ENCODE measurements at regions not wholly inside any gene's neighbourhood (a gene's known extent, or its start where the extent isn't known, plus 50 kb on each side); places are given as distances from the start of the nearest gene placed in this dataset.
"Not testable (repeated sequence)": the region's sequence is repeated elsewhere in the genome, so short reads cannot be mapped to it uniquely, and the experiment has no call there.

- DNase-seq, result no peak
These were observed 119.2 kb upstream of the ANK3 start for GRCh38 chr10:60508831-60509230.

DNA sequence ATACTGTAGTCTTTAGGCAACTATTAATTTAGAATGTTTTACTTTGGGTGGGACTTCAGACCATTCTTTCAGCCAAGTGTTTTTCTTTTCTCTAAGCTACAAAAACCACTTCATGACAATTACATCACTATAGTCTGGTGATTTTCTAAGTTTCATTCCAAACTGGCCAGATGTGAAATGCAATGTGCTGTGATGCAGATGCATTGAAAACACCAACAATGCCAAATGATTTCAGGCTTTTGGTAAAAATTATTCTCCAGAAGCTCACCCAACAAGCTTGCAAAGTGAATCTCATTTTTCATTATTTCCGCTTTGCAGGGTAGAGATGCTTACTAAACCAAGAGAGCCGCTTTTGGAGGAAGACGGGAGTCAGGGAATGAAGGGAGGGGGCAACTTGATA, 118.4 kb upstream of the ANK3 start:
- no peak for DNase-seq

GRCh38 chr10:60502621-60503020, 112.9 kb upstream of the ANK3 start:
- DNase-seq, result no peak

- no peak for DNase-seq
These were observed 109.3 kb upstream of the ANK3 start for GRCh38 chr10:60498985-60499384.

GRCh38 chr10:60497364-60497763, 107.7 kb upstream of the ANK3 start:
- DNase-seq, result no peak

GRCh38 chr10:60496181-60496580, 106.5 kb upstream of the ANK3 start:
- DNase-seq, result no peak

DNA sequence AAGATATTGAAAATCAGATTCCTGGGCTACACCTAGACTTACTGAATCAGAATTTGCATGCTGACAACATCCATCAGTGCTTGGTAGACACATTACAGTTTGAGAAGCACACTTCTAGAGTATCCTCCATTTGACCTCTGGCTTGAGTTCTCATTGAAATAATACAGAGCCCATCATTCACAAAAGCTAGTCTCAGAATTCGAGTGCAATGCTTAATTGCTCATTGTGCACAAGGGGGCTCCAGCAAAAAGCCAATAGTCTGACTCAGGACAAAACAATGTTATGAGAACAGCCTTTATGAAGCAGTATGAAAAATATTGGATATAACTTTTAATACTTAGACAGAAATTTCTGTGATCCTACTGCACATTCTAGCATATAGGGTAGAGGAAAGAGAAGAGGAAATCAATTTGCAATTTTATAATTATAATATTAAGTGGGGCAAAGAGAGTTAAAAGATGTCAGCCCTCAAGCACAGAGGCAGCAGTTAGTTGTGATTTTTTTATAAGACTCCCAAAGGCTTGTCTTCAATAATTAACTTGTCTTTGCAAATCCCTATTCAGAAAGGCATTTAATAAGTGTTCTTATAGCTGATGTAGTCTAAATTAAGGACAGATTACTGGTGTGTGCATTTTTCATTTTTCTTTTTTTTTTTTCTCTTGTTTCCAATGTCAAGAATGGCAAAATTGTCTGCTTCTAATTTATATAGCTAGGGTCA, 105.8 kb upstream of the ANK3 start:
- no peak for DNase-seq

DNA sequence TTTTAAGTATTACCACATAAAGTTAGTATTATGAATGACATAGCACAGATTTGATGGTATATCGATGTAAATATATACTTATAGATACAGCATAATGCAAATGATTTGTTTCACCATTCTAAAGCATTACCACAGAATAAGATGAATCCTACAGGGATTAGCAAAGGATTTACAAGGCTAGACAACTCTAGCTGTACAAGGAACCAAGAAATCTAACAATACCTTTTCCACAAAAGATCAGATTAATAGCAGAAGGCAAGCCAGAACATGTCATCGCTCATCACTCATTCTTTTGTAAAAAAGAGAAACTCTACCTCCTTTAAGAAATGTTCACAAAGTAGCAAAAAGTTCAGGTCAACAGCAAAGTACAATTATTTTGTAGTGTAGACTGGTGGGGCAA, 105.1 kb upstream of the ANK3 start:
- DNase-seq, result no peak

GRCh38 chr10:60491162-60491561, 101.5 kb upstream of the ANK3 start:
- no peak for DNase-seq

- DNase-seq, result no peak
These were observed 100.3 kb upstream of the ANK3 start for GRCh38 chr10:60490013-60490412.

GRCh38 chr10:60488111-60488669, 98.5 kb upstream of the ANK3 start:
- DNase-seq, result no peak

DNA sequence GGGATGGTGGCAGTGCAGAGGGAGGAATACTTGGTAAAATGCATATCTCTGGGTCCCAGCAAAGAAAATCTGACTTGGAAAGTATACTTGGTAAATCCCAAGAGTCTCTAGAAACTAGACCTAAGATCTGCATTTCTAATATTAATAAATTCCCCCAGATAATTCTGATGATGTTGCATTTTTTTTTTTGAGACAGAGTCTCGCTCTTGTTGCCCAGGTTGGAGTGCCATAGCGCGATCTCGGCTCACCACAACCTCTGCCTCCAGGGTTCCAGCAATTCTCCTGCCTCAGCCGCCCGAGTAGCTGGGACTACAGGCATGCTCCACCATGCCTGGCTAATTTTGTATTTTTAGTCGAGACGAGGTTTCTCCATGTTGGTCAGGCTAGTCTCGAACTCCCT, 97.9 kb upstream of the ANK3 start:
- DNase-seq, result no peak

- DNase-seq, result no peak
These were observed 95.3 kb upstream of the ANK3 start for GRCh38 chr10:60485025-60485424.

- DNase-seq, result no peak
These were observed 91.3 kb upstream of the ANK3 start for GRCh38 chr10:60480865-60481563.

DNA sequence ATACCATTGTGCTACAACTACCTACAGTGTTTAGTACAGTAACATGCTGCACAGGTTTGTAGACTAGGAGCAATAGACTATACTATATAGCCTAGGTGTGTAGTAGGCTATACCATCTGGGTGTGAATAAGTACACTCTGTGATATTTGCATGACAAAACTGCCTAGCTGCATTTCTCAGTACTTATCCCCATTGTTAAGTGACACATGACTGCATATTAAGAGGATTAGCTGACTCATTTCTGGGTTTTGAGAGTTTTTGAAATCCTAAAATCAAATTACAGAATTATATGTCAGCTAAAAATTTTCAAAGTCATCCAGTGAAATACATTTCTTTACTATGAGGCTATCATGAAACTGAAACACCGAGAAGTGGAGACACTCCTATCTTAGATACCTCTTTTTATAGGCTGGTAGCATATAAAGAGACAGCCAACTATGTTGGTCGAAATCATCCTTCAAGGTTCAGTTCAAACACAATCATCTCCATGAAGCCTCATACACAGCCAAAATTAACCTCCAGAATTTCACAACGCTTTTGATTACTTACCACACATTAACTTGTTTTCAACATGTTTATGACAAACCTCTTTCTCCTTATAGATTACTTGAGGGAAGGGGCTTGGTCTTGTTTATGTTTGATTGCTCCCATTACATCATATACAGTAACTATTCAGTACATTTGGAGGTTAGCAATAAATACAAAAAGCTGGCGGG, 89.8 kb upstream of the ANK3 start:
- no peak for DNase-seq

- DNase-seq, result no peak
These were observed 86.8 kb upstream of the ANK3 start for GRCh38 chr10:60476451-60476850.

GRCh38 chr10:60473557-60473956, 83.9 kb upstream of the ANK3 start:
- no peak for DNase-seq

DNA sequence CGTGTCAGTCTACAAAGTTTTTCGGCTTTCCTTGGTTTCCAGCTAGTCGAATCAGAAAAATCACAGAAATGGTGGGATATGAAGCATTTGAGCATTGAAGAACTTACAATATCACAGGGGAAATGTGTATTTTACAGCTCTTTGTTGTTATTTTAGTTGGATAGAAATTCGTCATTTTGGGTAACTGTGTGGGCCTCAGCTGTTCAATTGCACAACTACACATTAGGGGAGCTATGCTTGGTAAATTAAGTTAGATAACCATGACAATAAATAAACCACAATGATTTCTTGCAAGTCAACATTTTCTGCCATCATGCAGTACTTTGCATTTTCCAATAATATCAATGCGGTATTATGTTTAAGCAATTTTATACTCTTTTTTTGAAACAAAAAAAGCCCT, 80.4 kb upstream of the ANK3 start:
- no peak for DNase-seq

GRCh38 chr10:60469147-60469546, 79.5 kb upstream of the ANK3 start:
- not testable (repeated sequence) for DNase-seq

DNA sequence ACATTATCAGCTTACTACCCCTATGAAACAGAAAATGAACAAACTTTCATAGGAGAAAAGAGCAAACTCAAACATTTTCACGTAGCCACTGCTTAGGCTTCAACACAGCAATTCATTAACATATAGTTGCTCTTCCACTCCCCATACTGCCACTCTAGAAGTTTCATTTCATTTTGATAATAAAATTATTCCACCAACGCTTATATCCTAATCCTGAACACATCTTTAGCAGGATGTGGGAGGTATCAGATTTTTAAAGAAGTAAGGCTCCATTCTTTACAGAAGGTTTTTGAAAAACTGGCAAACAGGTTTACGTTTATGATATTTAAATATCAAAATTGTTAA, 77.5 kb upstream of the ANK3 start:
- DNase-seq, result no peak

- DNase-seq, result no peak
These were observed 76.9 kb upstream of the ANK3 start for GRCh38 chr10:60466267-60467201.

- no peak for DNase-seq
These were observed 76.1 kb upstream of the ANK3 start for GRCh38 chr10:60465801-60466200.

- no peak for DNase-seq
These were observed 75.0 kb upstream of the ANK3 start for GRCh38 chr10:60464659-60465058.
